NCI-H526 treated with DMSO at 0.1 percent for 48 hours (cell line): ENCODE measurements at regions not wholly inside any gene's neighbourhood (a gene's known extent, or its start where the extent isn't known, plus 50 kb on each side); places are given as distances from the start of the nearest gene placed in this dataset.

Source experiments
- DNase-seq: peaks from one replicate; lab custom pipeline; 2025; lab: John Stamatoyannopoulos, UW

- DNase-seq: no peak
These were observed 1534.8 kb downstream of the ARAP2 start for GRCh38 chr4:34709564-34709963.

DNA sequence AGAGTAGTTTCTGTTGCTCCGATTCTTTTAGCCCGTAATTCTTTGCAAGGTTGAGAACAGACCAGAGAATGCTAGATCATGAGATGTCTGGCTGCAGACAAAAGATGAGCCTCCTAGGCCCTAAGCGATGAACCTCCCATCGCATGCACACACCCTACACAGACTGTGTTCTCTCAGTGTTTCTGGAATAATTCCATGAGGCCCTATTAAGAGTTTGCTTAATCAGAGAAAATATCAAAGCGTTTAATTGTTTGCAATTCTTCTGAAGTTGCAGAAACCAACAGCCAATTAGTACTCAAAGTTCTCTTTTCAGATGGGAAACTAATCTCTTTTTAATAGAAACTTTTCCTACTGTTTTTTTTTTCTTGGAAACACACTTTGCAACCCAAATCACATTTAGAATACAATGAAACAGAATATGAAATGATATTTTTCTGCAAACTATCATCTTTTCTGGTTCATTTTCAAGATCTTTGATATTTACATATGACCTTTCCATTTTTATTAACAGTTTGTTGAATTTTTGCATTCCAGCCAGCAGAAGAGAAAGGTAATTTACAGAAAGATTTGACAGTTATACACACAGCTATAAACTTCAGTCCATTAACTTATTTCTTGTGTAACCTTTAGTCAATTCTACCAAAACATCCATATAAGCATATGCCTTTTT is 1525.6 kb downstream of the ARAP2 start:
- no peak for DNase-seq

DNA sequence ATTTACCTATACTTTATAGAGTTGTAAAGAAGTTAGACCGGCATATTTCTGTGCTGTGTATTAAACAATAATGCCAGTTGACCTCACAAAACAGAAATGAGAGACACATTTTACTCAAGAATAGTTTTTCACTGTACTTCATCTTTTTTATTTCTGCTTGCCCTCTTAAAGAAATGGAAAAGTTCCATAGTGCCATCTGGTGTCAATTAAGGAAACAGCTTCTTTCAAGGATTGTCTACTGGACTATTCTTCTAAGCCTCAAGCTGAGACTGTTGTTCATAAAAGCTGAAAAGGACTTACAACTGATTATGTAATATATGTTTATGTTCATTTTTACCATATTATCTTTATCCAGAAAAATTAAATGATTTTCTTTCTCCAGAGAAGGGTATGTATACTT is 1523.7 kb downstream of the ARAP2 start:
- DNase-seq: peak; percentile 46

DNA sequence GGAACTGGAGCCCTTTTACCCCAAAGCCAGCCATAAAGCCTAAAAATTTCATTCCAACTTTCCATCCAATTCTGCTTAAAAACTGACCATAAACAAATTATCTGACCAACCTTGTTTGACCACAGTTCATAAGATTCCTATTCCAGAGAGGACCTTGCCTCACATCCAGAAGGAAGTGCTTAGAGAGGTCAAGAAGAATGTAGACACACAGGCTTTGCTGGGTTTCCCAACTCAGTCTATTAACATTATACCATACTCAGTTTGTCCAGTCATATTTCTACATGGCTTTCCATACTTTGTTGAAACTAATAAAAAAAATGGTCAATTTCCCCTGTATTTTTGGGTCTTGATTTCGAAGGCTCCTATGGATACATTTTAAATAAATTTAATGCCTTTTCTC is 1522.5 kb downstream of the ARAP2 start:
- DNase-seq: no peak

GRCh38 chr4:34723605-34724004 is 1520.7 kb downstream of the ARAP2 start:
- DNase-seq: no peak

DNA sequence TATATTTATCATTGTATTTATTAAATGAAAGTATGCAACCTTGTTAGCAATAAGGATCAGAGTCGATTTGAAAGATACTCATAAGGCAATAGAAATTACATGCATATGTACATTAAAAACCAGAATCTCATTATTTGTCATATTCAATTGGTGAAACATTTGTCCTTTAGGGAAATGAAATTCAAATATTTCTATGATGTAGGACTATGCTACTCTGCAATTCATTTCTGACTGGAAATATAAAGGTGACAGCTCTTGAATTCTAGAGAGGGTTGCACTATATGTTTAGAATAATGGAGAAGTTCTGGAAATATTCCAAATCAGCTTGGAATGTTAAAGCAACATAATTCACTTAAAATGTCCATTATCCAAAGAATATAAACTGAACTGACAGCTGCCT is 1519.8 kb downstream of the ARAP2 start:
- no peak for DNase-seq

GRCh38 chr4:34731070-34731469 is 1513.2 kb downstream of the ARAP2 start:
- no peak for DNase-seq

DNA sequence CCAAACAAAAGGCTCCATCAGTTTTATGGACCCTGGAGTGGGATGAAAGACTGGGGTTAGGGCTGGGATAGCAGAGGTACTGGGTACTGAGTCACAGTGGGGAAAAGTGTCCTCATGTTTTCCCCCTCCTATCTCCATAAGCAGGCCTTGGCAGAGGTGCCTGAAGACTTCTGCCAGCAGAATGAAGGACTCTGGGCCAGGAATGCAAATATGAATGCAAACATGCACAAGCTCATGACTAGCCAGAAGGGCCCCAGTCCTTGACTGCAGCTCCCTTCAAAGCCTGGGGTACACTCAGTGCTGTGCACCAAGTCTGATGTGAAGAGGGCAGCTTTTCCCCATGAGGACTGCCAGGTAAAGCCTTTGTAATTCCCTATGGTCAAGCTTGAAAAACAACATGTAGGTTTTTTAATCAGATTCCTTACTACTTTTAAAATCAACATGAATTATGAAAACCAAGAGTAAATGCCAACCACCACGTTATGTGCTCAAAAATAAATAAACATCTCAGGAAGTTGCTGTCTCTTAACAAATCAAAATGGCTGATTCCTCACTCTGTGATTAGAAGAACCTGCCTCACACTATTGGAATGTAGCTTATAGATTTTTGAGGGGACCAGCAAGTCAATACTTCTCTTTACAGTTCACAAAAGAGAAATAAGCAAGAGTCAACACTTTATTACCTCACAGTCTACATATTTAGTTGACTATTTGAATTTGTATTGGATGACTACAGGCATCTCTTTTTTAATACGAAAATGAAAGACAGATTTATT is 1512.0 kb downstream of the ARAP2 start:
- DNase-seq: no peak

- no peak for DNase-seq
These were observed 1511.0 kb downstream of the ARAP2 start for GRCh38 chr4:34733185-34733941.

DNA sequence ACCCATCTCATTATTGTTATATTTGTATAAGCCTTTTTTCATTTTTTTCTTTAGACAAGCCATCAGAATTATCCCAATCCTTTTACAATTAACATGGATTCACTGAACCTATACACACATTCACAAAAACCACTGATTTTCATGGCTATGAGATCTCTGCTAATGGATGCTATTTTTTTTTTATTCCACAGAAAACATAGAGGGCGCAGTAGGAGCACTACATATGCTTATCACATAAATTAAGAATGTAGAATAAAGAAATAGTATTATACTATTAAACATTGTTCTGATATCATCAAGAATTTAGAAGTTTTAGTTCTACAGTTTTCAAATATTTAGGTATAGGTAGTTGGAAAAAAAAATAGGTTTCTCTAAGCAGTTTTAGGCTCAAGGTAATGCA is 1477.4 kb downstream of the ARAP2 start:
- DNase-seq: no peak

- DNase-seq: no peak
These were observed 1476.9 kb downstream of the ARAP2 start for GRCh38 chr4:34767407-34767806.

DNA sequence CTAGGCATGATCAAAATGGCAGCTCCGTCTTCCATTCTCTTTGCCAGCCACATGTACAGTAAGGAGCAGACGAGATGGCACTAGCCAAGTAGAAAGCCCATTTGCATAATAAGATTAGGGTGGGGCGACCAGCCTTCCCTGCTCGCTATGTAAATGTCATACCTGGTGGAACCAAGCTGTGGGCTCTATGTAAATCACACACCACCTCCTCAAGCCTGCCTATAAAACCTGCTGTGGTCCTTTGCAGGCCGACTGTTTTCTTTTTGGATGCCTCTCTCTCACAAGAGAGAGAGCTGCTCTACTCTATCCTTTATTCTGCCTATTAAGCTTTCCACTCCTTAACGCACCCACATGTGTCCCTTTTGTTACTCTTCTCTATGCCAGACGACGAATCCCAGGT is 1472.7 kb downstream of the ARAP2 start:
- peak; percentile 46 for DNase-seq

DNA sequence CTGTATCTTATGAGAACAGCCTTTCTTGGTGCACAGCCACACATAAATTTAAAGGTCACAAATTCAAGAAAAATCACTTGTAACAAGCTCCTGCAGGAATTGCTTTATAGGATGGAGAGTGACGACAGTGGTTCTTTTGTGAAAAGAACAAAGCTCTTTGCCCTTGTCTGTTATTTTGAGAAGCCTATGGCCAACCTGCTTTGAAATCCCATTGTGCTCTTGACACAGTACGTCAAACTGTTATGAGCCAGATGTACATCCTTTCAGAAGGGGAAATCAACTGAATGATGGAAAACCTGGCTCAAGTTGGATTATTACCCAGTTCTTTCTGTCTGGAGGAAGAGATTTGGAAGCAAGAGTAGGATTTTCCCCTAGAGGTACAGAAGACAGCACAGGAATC is 1454.2 kb downstream of the ARAP2 start:
- DNase-seq: no peak

DNA sequence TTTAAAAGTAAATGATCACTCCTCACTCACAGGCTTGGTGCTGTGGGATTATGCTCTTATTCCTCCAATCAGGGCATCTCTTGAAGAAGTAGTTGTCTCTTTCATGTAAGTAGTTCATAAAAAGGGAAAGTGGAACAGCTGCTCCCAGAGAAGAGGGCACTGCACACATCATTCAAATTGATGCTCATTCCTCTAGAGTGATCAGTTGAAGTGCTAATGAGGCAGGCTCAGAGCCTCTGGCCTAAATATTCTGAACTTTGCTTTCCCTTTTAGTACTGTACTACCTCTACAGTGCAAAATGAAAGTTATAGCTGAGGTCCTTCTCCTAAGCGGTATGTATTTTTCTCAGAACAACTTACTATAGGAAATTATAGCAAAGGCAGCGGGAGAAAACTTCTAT is 1453.1 kb downstream of the ARAP2 start:
- DNase-seq: no peak

DNA sequence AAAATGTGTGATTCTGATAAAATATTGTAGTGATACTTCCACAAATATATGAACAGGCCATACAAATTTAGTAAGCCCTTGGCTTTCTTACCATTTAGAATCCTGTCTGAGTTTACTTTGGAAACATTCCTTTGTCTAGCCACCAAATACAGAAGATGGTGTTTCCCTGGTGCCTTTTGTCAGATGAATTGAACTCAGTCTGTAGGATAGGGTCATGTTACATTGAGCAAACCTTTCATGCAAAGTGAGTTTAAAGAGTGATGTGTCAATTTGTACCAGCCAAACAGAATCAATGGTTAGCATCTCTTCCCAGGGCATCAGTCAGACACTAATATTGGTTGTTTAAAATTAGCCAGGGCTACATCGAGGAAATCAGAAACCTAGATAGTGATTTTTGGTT is 1443.4 kb downstream of the ARAP2 start:
- no peak for DNase-seq

GRCh38 chr4:34814266-34814665 is 1430.0 kb downstream of the ARAP2 start:
- DNase-seq: no peak

GRCh38 chr4:34824515-34824914 is 1419.8 kb downstream of the ARAP2 start:
- DNase-seq: no peak

DNA sequence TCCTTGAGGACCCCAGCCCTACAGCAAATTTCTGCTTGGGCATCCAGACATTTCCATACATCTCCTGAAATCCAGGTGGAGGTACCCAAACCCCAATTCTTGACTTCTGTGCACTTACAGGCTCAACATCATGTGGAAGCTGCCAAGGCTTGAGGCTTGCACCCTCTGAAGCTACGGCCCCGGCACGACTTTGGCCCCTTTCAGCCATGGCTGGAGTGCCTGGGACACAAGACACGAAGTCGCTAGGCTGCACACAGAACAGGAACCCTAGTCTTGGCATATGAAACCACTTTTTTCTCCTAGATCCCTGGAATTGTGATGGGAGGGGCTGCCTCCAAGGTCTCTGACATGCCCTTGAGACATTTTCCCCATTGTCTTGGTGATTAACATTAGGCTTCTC is 1417.7 kb downstream of the ARAP2 start:
- DNase-seq: no peak

- no peak for DNase-seq
These were observed 1398.4 kb downstream of the ARAP2 start for GRCh38 chr4:34845926-34846325.

- no peak for DNase-seq
These were observed 1393.9 kb downstream of the ARAP2 start for GRCh38 chr4:34850421-34850820.

GRCh38 chr4:34850968-34851367 is 1393.3 kb downstream of the ARAP2 start:
- no peak for DNase-seq

DNA sequence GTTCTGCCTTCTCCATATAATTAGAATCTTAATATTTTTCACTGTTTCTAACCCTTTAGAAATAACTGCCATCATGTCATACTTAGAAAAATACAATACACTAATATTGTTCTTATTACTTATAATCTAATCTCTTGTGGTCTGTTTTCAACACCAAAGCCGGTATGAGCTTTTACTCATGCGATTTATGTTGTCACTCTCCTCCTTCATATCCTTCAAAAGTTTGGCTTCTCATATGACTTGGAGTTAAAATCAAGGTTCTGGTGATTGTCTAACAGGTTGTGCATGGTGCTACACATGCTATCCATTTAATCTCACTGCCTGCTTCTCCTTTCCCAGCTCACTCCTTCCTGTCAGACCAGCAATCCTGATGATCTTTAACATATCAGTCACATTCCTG is 1392.9 kb downstream of the ARAP2 start:
- DNase-seq: no peak

DNA sequence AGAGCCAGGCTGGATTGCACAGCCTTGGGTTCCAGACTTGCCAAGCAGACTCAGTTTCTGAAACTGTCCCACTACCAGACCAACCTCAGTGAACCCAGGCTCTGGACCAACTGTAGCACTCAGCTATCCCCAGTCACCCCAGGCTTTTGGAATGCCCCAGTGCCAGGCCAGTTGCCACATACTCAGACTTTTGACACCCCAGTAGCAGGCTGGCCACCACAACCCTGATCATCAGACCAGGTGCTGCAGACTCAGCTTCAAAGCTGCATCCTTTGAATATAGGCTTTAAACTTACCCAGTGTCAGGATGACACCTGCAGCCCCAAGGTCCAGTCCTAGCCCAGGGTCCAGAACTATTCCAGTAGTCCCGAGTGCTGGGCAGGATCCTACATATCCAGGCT is 1389.9 kb downstream of the ARAP2 start:
- no peak for DNase-seq
